Activated T-helper 2 cell treated with anti-CD3 and anti-CD28 coated beads, Interferon-gamma antibody, Interleukin-2, Interleukin-4, amounts not matched to agents 10 μg/mL and 5 μg/mL and 100 μg/mL, durations not matched to agents 14 hours and 24 hours and 36 hours (primary cell): ENCODE measurements at regions not wholly inside any gene's neighbourhood (a gene's known extent, or its start where the extent isn't known, plus 50 kb on each side); places are given as distances from the start of the nearest gene placed in this dataset.

Experiments
- DNase-seq: peaks from one replicate; pipeline ENCODE4 v3.0.0; 2021; ENCODE audit warnings: low spot score
- H3K27ac Mint-ChIP-seq: one replicate; pipeline ENCODE4 v1.8.0; 2021; ENCODE audit warnings: mixed read lengths
- H3K27me3 Mint-ChIP-seq: one replicate; pipeline ENCODE4 v1.8.0; 2021; ENCODE audit warnings: low read depth, mixed read lengths
- H3K36me3 Mint-ChIP-seq: one replicate; pipeline ENCODE4 v1.8.0; 2021; ENCODE audit warnings: low read depth, mixed read lengths
- H3K4me1 Mint-ChIP-seq: one replicate; pipeline ENCODE4 v1.8.0; 2021; ENCODE audit warnings: low read depth, mixed read lengths
- H3K4me3 Mint-ChIP-seq: one replicate; pipeline ENCODE4 v1.8.0; 2021; ENCODE audit warnings: low read depth, mild to moderate bottlenecking, moderate library complexity, mixed read lengths
- H3K9me3 Mint-ChIP-seq: one replicate; pipeline ENCODE4 v1.8.0; 2021; ENCODE audit warnings: mixed read lengths
- intact Hi-C: fragments of 100-400 bp; cut with micrococcal nuclease; formaldehyde crosslinking; loops from one replicate; pipeline ENCODE4 v1.15.1; 2023

GRCh38 chr4:138765442-138765841 is 250.1 kb upstream of the NOCT start:
- Mint-ChIP-seq H3K27ac (no peak overlapping the region), H3K27me3 (no peaks in the 10 kb centered on the region), H3K4me3 (no peak overlapping the region), H3K9me3 (no peaks in the 10 kb centered on the region), H3K4me1 (no peaks in the 10 kb centered on the region), H3K36me3 (no peaks in the 10 kb centered on the region)
- intact Hi-C loops, result no loop called here
- DNase-seq, result no peak

GRCh38 chr4:138761638-138762220 is 253.9 kb upstream of the NOCT start:
- no peaks in the 10 kb centered on the region for H3K4me1 Mint-ChIP-seq
- intact Hi-C loops, result no loop called here
- no peaks in the 10 kb centered on the region for H3K36me3 Mint-ChIP-seq
- H3K27ac Mint-ChIP-seq, result no peak overlapping the region
- no peak overlapping the region for H3K4me3 Mint-ChIP-seq
- no peaks in the 10 kb centered on the region for H3K9me3 Mint-ChIP-seq
- no peak for DNase-seq
- H3K27me3 Mint-ChIP-seq, result no peaks in the 10 kb centered on the region

GRCh38 chr4:138759554-138759902 is 256.1 kb upstream of the NOCT start:
- Mint-ChIP-seq H3K4me1 (no peaks in the 10 kb centered on the region), H3K27ac (no peak overlapping the region), H3K9me3 (no peaks in the 10 kb centered on the region), H3K36me3 (no peaks in the 10 kb centered on the region), H3K4me3 (no peak overlapping the region), H3K27me3 (no peaks in the 10 kb centered on the region)
- DNase-seq, result no peak
- intact Hi-C loops, result no loop called here

DNA sequence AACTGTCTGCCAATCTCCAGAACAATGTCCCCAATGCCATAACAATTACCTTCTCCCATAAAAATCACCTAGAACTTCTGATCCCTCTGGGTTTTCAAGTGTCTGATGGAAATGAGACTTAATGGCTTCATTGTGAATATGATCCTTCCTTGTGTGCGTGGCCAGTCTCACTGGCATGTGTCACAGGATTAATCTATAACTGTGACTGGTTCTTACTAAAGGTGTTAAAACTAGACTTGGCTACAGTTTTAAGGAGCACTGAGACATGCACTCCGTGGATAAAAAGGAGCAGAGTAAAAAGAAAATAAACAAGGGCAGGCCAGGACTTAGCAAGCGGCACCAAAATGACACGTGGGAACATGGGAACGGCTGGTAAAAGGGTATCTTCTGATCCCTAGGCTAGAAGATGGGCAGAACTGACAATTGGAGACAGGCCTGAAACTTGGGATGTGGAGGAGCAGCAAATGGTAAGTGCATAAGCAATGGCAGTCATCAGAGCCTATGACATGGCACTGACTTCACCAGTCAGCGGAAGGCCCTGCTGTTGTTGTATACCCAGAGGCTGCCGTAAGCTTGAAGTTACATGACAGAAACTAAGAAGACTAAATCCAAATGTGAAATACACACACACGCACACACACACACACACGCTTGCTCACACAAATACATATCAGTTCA is 256.6 kb upstream of the NOCT start:
- intact Hi-C loops, result no loop called here
- Mint-ChIP-seq H3K36me3 (no peaks in the 10 kb centered on the region), H3K4me3 (no peak overlapping the region), H3K9me3 (no peaks in the 10 kb centered on the region), H3K27ac (no peak overlapping the region), H3K4me1 (no peaks in the 10 kb centered on the region), H3K27me3 (no peaks in the 10 kb centered on the region)
- no peak for DNase-seq

DNA sequence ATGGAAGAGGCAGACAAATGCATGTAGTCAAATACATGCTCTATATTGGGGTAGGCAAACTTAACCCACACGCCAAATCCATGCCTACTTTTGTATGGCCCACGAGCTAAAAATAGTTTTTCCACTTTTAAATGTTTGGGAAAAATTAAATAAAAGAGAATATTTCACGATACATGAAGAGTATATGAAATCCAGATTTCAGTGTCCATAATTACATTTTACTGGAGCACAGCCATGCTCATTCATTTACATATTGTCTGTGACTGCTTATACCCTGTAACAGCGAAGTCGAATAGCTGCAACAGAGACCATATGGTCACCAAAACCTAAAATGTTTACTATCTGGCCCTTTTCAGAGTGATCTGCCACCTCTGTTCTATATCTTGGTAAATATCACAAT is 257.4 kb upstream of the NOCT start:
- Mint-ChIP-seq H3K27ac (no peak overlapping the region), H3K27me3 (no peaks in the 10 kb centered on the region), H3K4me3 (no peak overlapping the region), H3K36me3 (no peaks in the 10 kb centered on the region), H3K9me3 (peaks cover 4% of the 10 kb centered on the region), H3K4me1 (no peaks in the 10 kb centered on the region)
- intact Hi-C loops, result no loop called here
- DNase-seq, result no peak

DNA sequence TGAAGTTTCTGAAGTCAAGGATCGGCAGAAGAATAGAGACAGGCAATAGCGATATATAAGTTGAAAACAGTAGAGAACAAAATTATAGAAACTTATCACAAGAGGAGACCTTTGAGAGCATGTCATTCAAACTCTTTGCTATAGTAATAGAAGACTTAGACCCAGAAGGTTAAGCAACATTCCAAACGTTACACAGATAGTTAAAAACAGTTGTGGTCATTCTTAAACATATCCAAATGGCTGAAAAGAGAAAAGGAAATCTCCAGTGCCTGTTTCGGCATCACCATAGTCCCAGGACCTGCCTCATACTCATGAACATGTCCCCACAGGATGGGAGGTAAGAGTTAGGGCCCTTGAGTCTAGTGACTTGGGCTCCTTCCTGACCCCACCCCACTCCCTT is 258.1 kb upstream of the NOCT start:
- Mint-ChIP-seq H3K9me3 (peaks cover 7% of the 10 kb centered on the region), H3K36me3 (no peaks in the 10 kb centered on the region), H3K4me3 (no peak overlapping the region), H3K27ac (no peak overlapping the region), H3K27me3 (no peaks in the 10 kb centered on the region), H3K4me1 (no peaks in the 10 kb centered on the region)
- DNase-seq, result no peak
- intact Hi-C loops, result no loop called here

- Mint-ChIP-seq H3K27ac (no peak overlapping the region), H3K36me3 (no peaks in the 10 kb centered on the region), H3K4me1 (no peaks in the 10 kb centered on the region), H3K9me3 (peaks cover 8% of the 10 kb centered on the region), H3K27me3 (no peaks in the 10 kb centered on the region), H3K4me3 (no peak overlapping the region)
- intact Hi-C loops, result no loop called here
- DNase-seq, result no peak
Measured at GRCh38 chr4:138756519-138756918, 259.1 kb upstream of the NOCT start.

- Mint-ChIP-seq H3K9me3 (peaks cover 8% of the 10 kb centered on the region), H3K4me1 (no peaks in the 10 kb centered on the region), H3K36me3 (no peaks in the 10 kb centered on the region), H3K4me3 (no peak overlapping the region), H3K27ac (no peak overlapping the region), H3K27me3 (no peaks in the 10 kb centered on the region)
- DNase-seq, result no peak
- intact Hi-C loops, result no loop called here
Measured at GRCh38 chr4:138751309-138751708, 264.3 kb upstream of the NOCT start.

GRCh38 chr4:138749303-138749702 is 266.3 kb upstream of the NOCT start:
- DNase-seq, result no peak
- no peak overlapping the region for H3K27ac Mint-ChIP-seq
- no peaks in the 10 kb centered on the region for H3K27me3 Mint-ChIP-seq
- peaks cover 8% of the 10 kb centered on the region for H3K9me3 Mint-ChIP-seq
- no peak overlapping the region for H3K4me3 Mint-ChIP-seq
- intact Hi-C loops, result no loop called here
- no peaks in the 10 kb centered on the region for H3K36me3 Mint-ChIP-seq
- H3K4me1 Mint-ChIP-seq, result no peaks in the 10 kb centered on the region

GRCh38 chr4:138741766-138742377 is 273.7 kb upstream of the NOCT start:
- Mint-ChIP-seq H3K27ac (no peak overlapping the region), H3K9me3 (no peaks in the 10 kb centered on the region)

DNA sequence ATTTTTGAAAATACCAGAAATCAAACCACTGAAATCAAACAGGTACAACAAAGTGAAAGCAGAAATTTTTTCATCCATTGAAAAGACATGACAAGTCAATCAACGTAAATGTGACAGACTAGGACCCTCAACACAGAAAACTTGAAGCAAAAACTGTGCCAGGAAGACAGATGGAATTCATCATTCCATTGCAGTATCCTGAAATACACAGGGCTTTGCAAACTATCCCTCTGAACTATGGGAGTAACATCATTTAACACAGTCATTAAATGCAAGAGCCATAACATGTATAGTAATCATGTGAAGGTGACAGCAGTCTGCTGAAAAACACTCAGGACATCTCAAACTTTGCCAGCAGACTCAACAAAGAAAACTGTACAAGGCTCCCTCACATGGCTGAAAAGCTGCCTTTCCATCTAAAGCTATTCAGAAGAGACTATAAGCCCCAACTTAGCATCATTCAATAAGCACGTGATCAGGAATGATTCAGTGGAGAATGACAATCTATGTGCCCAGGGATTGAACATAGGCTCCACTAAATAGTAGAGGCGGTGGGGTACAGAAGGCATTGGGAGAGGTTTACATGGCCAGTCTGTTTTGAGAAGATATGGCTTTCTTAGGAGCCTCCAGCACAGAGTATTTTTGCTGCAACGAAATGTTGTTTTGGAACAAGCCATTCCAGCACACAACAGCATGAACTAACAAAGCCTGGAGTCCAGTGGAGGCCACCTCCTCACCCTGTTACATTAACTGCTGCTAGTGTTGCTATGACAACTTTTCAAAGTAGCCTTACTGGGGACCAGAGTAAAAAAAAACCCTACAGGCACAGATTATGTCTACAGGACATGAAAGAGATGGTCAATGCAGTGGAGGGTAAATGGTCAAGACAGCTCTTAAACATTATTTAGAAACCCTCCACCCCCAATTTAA is 274.5 kb upstream of the NOCT start:
- intact Hi-C loops, result no loop called here

More at GRCh38 chr4:138741766-138742377, 273.7 kb upstream of the NOCT start:
- DNase-seq, result no peak
- no peaks in the 10 kb centered on the region for H3K4me1 Mint-ChIP-seq
- H3K27me3 Mint-ChIP-seq, result no peaks in the 10 kb centered on the region
- H3K36me3 Mint-ChIP-seq, result no peaks in the 10 kb centered on the region
- intact Hi-C loops, result no loop called here
- H3K4me3 Mint-ChIP-seq, result no peak overlapping the region

DNA sequence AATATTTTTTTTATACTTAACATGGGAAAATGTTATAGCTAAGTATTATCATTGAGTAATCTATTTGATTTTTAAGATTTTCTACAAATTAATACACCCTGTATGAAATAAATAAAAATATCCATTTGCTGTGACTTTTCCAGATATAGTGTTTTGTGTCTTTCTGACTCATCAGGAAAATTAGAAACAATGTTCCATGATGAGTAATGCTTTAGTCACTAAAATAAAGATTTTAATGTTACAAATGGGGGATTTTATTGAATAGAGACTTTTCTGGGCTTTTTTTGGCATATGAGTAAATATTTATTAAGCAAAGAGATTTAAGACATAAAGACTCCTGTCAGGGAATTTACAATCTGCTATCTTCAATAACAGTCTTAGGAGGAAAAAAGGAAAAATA is 279.2 kb upstream of the NOCT start:
- H3K27me3 Mint-ChIP-seq, result no peaks in the 10 kb centered on the region
- H3K4me1 Mint-ChIP-seq, result no peaks in the 10 kb centered on the region
- H3K9me3 Mint-ChIP-seq, result no peaks in the 10 kb centered on the region
- no peak for DNase-seq
- no peak overlapping the region for H3K4me3 Mint-ChIP-seq
- intact Hi-C loops, result no loop called here
- no peaks in the 10 kb centered on the region for H3K36me3 Mint-ChIP-seq
- H3K27ac Mint-ChIP-seq, result no peak overlapping the region

More for the DNA sequence above, 274.5 kb upstream of the NOCT start:
- no peaks in the 10 kb centered on the region for H3K27me3 Mint-ChIP-seq
- no peaks in the 10 kb centered on the region for H3K36me3 Mint-ChIP-seq
- H3K4me3 Mint-ChIP-seq, result no peak overlapping the region
- H3K27ac Mint-ChIP-seq, result no peak overlapping the region
- DNase-seq, result no peak
- no peaks in the 10 kb centered on the region for H3K4me1 Mint-ChIP-seq
- H3K9me3 Mint-ChIP-seq, result no peaks in the 10 kb centered on the region

- Mint-ChIP-seq H3K36me3 (no peaks in the 10 kb centered on the region), H3K27ac (no peak overlapping the region), H3K4me1 (no peaks in the 10 kb centered on the region), H3K9me3 (no peaks in the 10 kb centered on the region), H3K27me3 (no peaks in the 10 kb centered on the region), H3K4me3 (no peak overlapping the region)
- no peak for DNase-seq
- intact Hi-C loops, result no loop called here
Measured at GRCh38 chr4:138734746-138735145, 280.8 kb upstream of the NOCT start.
